ENCODE measurements at regions not wholly inside any gene's neighbourhood (a gene's known extent, or its start where the extent isn't known, plus 50 kb on each side); places are given as distances from the start of the nearest gene placed in this dataset.

DNA sequence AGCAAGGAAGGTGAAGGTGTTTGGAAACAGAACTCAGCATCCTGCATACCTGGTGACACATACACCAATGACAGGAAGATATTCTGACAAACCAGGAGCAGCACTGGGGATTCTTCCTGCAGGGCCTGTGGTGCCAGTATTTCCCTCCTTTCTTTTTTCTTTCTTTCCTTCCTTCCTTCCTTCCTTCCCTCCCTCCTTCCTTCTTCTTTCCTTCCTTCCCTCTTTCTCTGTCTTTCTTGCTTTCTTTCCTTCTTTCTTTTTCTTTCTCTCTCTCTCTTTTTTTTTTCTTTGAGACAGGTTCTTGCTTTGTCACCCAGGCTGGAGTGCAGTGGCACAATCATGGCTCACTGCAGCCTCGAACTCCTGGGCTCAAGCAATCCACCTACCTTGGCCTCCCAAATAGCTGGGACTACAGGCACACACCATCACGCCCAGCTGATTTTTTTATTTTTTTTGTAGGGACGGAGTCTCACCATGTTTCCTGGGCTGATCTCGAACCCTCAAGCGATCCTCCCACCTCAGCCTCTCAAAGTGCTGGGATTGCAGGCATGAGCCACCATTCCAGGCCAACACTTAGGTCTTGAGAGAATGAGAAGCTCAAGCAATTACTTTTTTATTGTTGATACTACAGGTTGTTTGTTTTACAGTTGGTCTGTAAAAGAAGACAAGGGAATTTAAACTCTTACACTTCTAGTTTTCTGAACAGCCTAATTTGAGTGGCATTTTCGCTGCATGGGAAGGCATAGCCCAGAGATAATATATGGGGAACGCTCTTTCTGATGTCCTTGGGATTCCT, 54.7 kb upstream of the GATA6 start:
- DNase-seq, result no peak

DNA sequence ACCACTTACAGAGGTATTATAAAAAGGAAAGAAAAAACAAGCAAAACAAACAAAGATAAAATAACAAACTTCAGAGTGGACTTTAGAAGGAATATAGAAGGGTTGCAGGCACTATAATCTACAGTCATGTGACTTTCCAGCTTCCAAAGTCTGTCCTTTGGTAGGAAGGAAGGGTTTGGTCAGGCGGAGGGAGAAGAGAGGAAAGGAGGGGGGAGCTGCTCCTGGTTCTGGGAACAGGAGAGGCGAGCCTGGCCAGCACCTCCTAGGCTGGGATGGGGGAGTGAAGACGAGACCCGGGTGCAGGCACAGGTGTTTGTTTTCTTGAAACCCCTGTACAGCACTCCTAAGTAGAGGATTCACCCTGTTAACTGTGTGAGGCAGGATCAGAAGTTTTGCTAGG, 53.8 kb upstream of the GATA6 start:
- DNase-seq, result no peak

Measured in activated CD4-positive, alpha-beta T cell treated with anti-CD3 and anti-CD28 coated beads for 48 hours (primary cell).